Gastroesophageal sphincter (tissue), 4 donors: ENCODE measurements at regions not wholly inside any gene's neighbourhood (a gene's known extent, or its start where the extent isn't known, plus 50 kb on each side); places are given as distances from the start of the nearest gene placed in this dataset.

ENCODE experiments used
- ATAC-seq: fragments of 150-250 bp; one replicate; pipeline ENCODE4 v1.9.1; 2016; ENCODE audit warnings: mild to moderate bottlenecking, moderate library complexity
- H3K27ac ChIP-seq, 4 donors: fragments of 200-600 bp; sonication (generic) in 3 of 4; 1 replicate in 3 of 4; 2 replicates in 1 of 4; pipeline ENCODE4 v1.5.1; 2016 to 2019
- H3K27me3 ChIP-seq: fragments of 200-600 bp; sonication (generic); one replicate; pipeline ENCODE4 v1.5.1; 2019
- H3K36me3 ChIP-seq, 2 donors: fragments of 200-600 bp; sonication (generic); one replicate each; pipeline ENCODE4 v1.5.1; 2019; ENCODE audit warnings: control low read depth in 1 of 2
- H3K4me1 ChIP-seq, 3 donors: fragments of 200-600 bp; sonication (generic); 1 replicate in 2 of 3; 2 replicates in 1 of 3; pipeline ENCODE4 v1.5.1; 2016 to 2019; ENCODE audit warnings: control low read depth in 2 of 3
- H3K4me3 ChIP-seq, 2 donors: fragments of 200-600 bp; sonication (generic); one replicate each; pipeline ENCODE4 v1.5.1; 2019; ENCODE audit warnings: mild to moderate bottlenecking in 1 of 2, moderate library complexity in 1 of 2
- H3K9me3 ChIP-seq, 3 donors: fragments of 200-600 bp; sonication (generic); one replicate each; pipeline ENCODE4 v1.5.1; 2017 to 2019; ENCODE audit warnings: control low read depth in 2 of 3
- CTCF ChIP-seq, 4 experiments: fragments of 200-600 bp in 2 of 4; fragments of 450-650 bp in 2 of 4; sonication (generic) in 1 of 4; IDR thresholded peaks; one replicate each; pipeline ENCODE4 v1.5.1; 2017 to 2019; ENCODE audit warnings: antibody characterized with exemption in 4 of 4, mild to moderate bottlenecking in 2 of 4, moderate library complexity in 2 of 4
- EP300 ChIP-seq: sonication (generic); formaldehyde crosslinking; IDR thresholded peaks from one replicate; pipeline ENCODE4 v1.6.1; 2017; ENCODE audit warnings: antibody characterized with exemption, mild to moderate bottlenecking
- POLR2A ChIP-seq, 2 donors: fragments of 450-650 bp; IDR thresholded peaks; one replicate each; pipeline ENCODE4 v1.6.1; 2017; ENCODE audit warnings: antibody characterized with exemption in 2 of 2, mild to moderate bottlenecking in 2 of 2, moderate library complexity in 1 of 2
- POLR2AphosphoS5 ChIP-seq: sonication (generic); formaldehyde crosslinking; IDR thresholded peaks from one replicate; pipeline ENCODE4 v1.6.1; 2017; ENCODE audit warnings: antibody characterized with exemption
- WGBS, 2 donors: methylation state at CpG; one replicate each; pipeline ENCODE4 v1.1.5; 2018; ENCODE audit warnings: low coverage in 1 of 2; 5-methylcytosine and 5-hydroxymethylcytosine counted together

- WGBS, 2 donors: 88 to 95% methylated on average over 2 of the region's 2 CpGs
- H3K4me3 ChIP-seq: no peak overlapping the region
- no peak for TF ChIP-seq POLR2A (IDR thresholded peaks at IDR 0.05)
- H3K9me3 ChIP-seq: no peaks in the 10 kb centered on the region
- no peak for ATAC-seq
- H3K36me3 ChIP-seq: no peaks in the 10 kb centered on the region
- H3K4me1 ChIP-seq: peaks cover 0 to 4% (median 0%) of the 10 kb centered on the region in 3 donors
- no peak overlapping the region for H3K27ac ChIP-seq
- no peaks in the 10 kb centered on the region for H3K27me3 ChIP-seq
These were observed 295.0 kb upstream of the RASGRP1 start for GRCh38 chr15:38859574-38859973.

DNA sequence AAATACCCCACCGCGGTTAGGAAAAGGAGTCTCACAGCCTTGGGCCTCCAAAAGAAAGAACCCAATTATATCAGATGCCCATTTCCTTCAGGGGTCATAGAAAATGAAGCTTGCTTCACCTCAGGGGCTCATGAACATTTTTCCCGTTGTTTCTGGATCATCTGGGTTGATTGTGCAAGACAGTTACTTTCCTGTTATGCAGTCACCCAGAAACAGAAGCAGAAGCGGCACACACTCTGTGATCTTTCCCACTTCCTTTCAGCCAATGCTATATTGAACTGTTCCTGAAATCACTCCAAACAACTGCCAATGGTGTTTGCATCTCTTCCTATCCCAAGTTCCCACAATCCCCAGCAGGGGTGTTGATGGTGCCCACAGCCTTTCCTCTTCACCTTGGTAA, 295.6 kb upstream of the RASGRP1 start:
- no peaks in the 10 kb centered on the region for H3K9me3 ChIP-seq
- no peaks in the 10 kb centered on the region for H3K27me3 ChIP-seq
- TF ChIP-seq CTCF (IDR thresholded peaks at IDR 0.05) (no peak), EP300 (no peak), POLR2A (IDR thresholded peaks at IDR 0.05) (no peak), POLR2AphosphoS5 (no peak)
- H3K4me1 ChIP-seq: peaks cover 0 to 11% (median 0%) of the 10 kb centered on the region in 3 donors
- no peak overlapping the region for H3K4me3 ChIP-seq
- ATAC-seq: no peak
- H3K27ac ChIP-seq: no peak overlapping the region
- 74 to 76% methylated on average over 4 of the region's 4 CpGs for WGBS, 2 donors
- no peaks in the 10 kb centered on the region for H3K36me3 ChIP-seq

GRCh38 chr15:38860674-38861073, 296.1 kb upstream of the RASGRP1 start:
- no peak for TF ChIP-seq EP300
- no peak for TF ChIP-seq POLR2AphosphoS5
- TF ChIP-seq CTCF (IDR thresholded peaks at IDR 0.05): no peak
- no peak for TF ChIP-seq POLR2A (IDR thresholded peaks at IDR 0.05)
- no peak for ATAC-seq
- Histone ChIP-seq H3K4me3 (no peak overlapping the region), H3K9me3 (no peaks in the 10 kb centered on the region), H3K27ac (no peak overlapping the region), H3K27me3 (no peaks in the 10 kb centered on the region), H3K4me1 (peaks cover 0 to 15% (median 0%) of the 10 kb centered on the region in 3 donors), H3K36me3 (no peaks in the 10 kb centered on the region)

DNA sequence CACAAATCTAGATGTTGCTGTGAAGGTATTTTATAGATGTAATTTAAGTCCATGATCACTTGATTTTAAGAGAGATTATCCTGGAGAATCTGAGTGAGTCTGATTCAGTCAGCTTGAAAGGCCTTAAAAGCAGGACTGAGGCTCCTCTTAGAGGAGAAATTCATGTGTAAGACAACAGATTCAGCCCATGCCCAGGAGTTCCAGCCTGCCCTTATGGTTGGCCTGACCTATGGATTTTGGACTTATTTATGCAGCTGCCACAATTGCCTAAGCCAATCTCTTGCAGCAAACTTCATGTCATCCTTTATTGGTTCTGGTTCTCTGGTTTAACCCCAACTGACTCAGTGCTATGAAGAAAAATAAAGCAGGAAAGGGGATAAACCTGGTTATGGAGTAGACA, 296.5 kb upstream of the RASGRP1 start:
- Histone ChIP-seq H3K27me3 (no peaks in the 10 kb centered on the region), H3K27ac (no peak overlapping the region), H3K4me1 (peaks cover 0 to 20% (median 0%) of the 10 kb centered on the region in 3 donors), H3K4me3 (no peak overlapping the region), H3K9me3 (no peaks in the 10 kb centered on the region), H3K36me3 (no peaks in the 10 kb centered on the region)
- TF ChIP-seq POLR2A (IDR thresholded peaks at IDR 0.05) (no peak), CTCF (IDR thresholded peaks at IDR 0.05) (no peak), EP300 (no peak), POLR2AphosphoS5 (no peak)
- no peak for ATAC-seq

DNA sequence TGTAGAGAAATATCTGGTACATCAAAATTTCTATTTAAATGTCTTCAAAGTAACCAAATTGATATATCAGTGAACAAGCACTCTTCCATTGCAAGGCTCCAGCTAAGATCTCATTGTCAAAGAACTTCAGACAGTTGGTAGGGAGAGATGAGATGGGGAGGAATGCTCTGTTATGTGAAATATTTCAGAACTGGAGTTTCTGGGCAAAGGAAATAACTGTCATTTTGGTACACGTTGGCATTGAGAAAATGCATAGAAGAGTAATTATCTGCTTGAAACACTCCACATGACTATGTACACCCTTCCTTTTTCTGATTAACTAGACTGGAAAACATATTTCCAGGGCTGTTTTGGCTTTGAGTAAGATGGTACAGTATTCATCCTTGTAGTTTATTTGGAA, 297.5 kb upstream of the RASGRP1 start:
- 42 to 57% methylated on average over 1 of the region's 1 CpG for whole genome bisulfite sequencing, 2 donors
- H3K4me1 ChIP-seq: peaks cover 0 to 21% (median 0%) of the 10 kb centered on the region in 3 donors
- no peak for ATAC-seq
- no peak overlapping the region for H3K4me3 ChIP-seq
- H3K27ac ChIP-seq: no peak overlapping the region
- H3K9me3 ChIP-seq: no peaks in the 10 kb centered on the region
- H3K36me3 ChIP-seq: no peaks in the 10 kb centered on the region
- TF ChIP-seq EP300 (no peak), CTCF (IDR thresholded peaks at IDR 0.05) (no peak), POLR2A (IDR thresholded peaks at IDR 0.05) (no peak), POLR2AphosphoS5 (no peak)
- no peaks in the 10 kb centered on the region for H3K27me3 ChIP-seq

DNA sequence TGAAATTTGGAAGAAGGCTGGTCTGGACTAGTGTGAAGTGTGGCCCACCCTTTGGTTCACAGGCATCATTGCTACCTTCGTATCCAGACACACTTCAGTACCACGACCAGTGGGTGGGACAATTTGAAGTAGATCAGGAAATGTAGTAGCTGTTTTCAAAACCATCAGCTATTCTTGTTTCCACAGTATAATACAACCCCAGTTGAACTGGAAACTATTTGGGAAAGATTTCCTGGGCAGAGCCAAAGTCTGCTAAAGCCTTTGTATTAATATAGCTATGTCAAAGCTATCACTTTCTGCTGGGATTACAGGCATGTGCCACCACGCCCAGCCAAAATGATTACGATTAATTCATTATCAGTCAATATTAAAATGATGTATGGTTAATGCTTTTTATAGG, 298.8 kb upstream of the RASGRP1 start:
- no peaks in the 10 kb centered on the region for H3K36me3 ChIP-seq
- no peak for TF ChIP-seq POLR2AphosphoS5
- TF ChIP-seq EP300: no peak
- no peak for TF ChIP-seq CTCF (IDR thresholded peaks at IDR 0.05)
- TF ChIP-seq POLR2A (IDR thresholded peaks at IDR 0.05): no peak
- ATAC-seq: no peak
- 77 to 85% methylated on average over 4 of the region's 4 CpGs for WGBS, 2 donors
- no peaks in the 10 kb centered on the region for H3K9me3 ChIP-seq
- H3K27ac ChIP-seq: no peak overlapping the region
- peaks cover 0 to 21% (median 0%) of the 10 kb centered on the region in 3 donors for H3K4me1 ChIP-seq
- no peaks in the 10 kb centered on the region for H3K27me3 ChIP-seq
- H3K4me3 ChIP-seq: no peak overlapping the region
